Uterus (tissue), 2 donors: ENCODE measurements at regions not wholly inside any gene's neighbourhood (a gene's known extent, or its start where the extent isn't known, plus 50 kb on each side); places are given as distances from the start of the nearest gene placed in this dataset.

Source experiments
- CTCF ChIP-seq, 4 experiments: fragments of 200-600 bp in 2 of 4; fragments of 450-650 bp in 2 of 4; sonication (generic) in 2 of 4; IDR thresholded peaks; one replicate each; pipeline ENCODE4 v1.5.1; 2016 to 2019; ENCODE audit warnings: antibody characterized with exemption in 4 of 4, mild to moderate bottlenecking in 2 of 4, moderate library complexity in 1 of 4
- POLR2A ChIP-seq, 2 donors: fragments of 450-650 bp; IDR thresholded peaks; one replicate each; pipeline ENCODE4 v1.6.1; 2016; ENCODE audit warnings: antibody characterized with exemption in 2 of 2, mild to moderate bottlenecking in 1 of 2, moderate library complexity in 1 of 2

- no peak for TF ChIP-seq CTCF (IDR thresholded peaks at IDR 0.05)
- no peak for TF ChIP-seq POLR2A (IDR thresholded peaks at IDR 0.05)
These were observed 393.1 kb upstream of the NOVA1 start for GRCh38 chr14:26990946-26991345.
